ENCODE measurements at regions not wholly inside any gene's neighbourhood (a gene's known extent, or its start where the extent isn't known, plus 50 kb on each side); places are given as distances from the start of the nearest gene placed in this dataset.
A peak's percentile ranks its signal among the peaks of the same experiment; 100 is the strongest.

GRCh38 chr2:145186303-145186702, 666.4 kb upstream of the ZEB2 start:
- POLR2A ChIA-PET: no interaction called here
- CTCF ChIA-PET: interaction anchor here (0.7 kb wide), 1 partner anchor 1104 kb away, joined by 3 read pairs; no protein-coding TSS in a partner anchor

GRCh38 chr2:145185696-145186095, 665.8 kb upstream of the ZEB2 start:
- no peaks in the 10 kb centered on the region for H3K9me3 ChIP-seq (ENCODE audit: control insufficient read depth, insufficient read depth, low read depth, low read length)
- CTCF ChIA-PET: interaction anchor here (0.7 to 0.9 kb wide), 3 partner anchors 8 to 32 kb away, joined by 3 read pairs; no protein-coding TSS in a partner anchor
- POLR2A ChIA-PET: interaction anchor here (0.6 to 0.7 kb wide), 2 partner anchors 110 to 492 kb away, joined by 3 to 4 read pairs; no protein-coding TSS in a partner anchor
- no peaks in the 10 kb centered on the region; the same call in 1 of the 2 replicates for H3K4me1 ChIP-seq (ENCODE audit: control insufficient read depth, insufficient read depth, low read length)
- H3K4me3 ChIP-seq (ENCODE audit: low read depth, low read length): no peak overlapping the region
- H3K36me3 ChIP-seq (ENCODE audit: control insufficient read depth in 2 of 2, insufficient read depth in 1 of 2, low read length in 2 of 2): no peaks in the 10 kb centered on the region
- no peak overlapping the region for H3K27ac ChIP-seq (ENCODE audit: extremely low read depth, low read depth, low read length)
- TF ChIP-seq KLF9 (tag by site-specific recombination; IDR thresholded peaks at IDR 0.05; ENCODE audit: low read depth): no peak
- no peak for TF ChIP-seq ZNF664 (tag by site-specific recombination; IDR thresholded peaks at IDR 0.05)
- TF ChIP-seq ZNF26 (tag by site-specific recombination; IDR thresholded peaks at IDR 0.05): no peak

More at GRCh38 chr2:145186303-145186702, 666.4 kb upstream of the ZEB2 start:
- no peak overlapping the region for H3K4me3 ChIP-seq (ENCODE audit: low read depth, low read length)
- no peaks in the 10 kb centered on the region for H3K9me3 ChIP-seq (ENCODE audit: control insufficient read depth, insufficient read depth, low read depth, low read length)
- TF ChIP-seq ZNF791 (tag by site-specific recombination; IDR thresholded peaks at IDR 0.05): no peak
- TF ChIP-seq ZBTB17 (tag by site-specific recombination; IDR thresholded peaks at IDR 0.05): no peak
- no peak for TF ChIP-seq ZNF549 (tag by site-specific recombination; IDR thresholded peaks at IDR 0.05)
- TF ChIP-seq ZNF292 (tag by site-specific recombination; IDR thresholded peaks at IDR 0.05; ENCODE audit: borderline replicate concordance, low read depth): no peak
- no peak for TF ChIP-seq IKZF3 (tag by site-specific recombination; IDR thresholded peaks at IDR 0.05)
- no peak for TF ChIP-seq ZNF19 (tag by site-specific recombination; IDR thresholded peaks at IDR 0.05; ENCODE audit: low read depth)
- H3K4me1 ChIP-seq (ENCODE audit: control insufficient read depth, insufficient read depth, low read length): no peaks in the 10 kb centered on the region; the same call in 1 of the 2 replicates
- H3K27ac ChIP-seq (ENCODE audit: extremely low read depth, low read depth, low read length): no peak overlapping the region
- H3K36me3 ChIP-seq (ENCODE audit: control insufficient read depth in 2 of 2, insufficient read depth in 1 of 2, low read length in 2 of 2): no peaks in the 10 kb centered on the region

GRCh38 chr2:145184741-145185651, 665.1 kb upstream of the ZEB2 start:
- Histone ChIP-seq H3K4me1 (ENCODE audit: control insufficient read depth, insufficient read depth, low read length) (no peaks in the 10 kb centered on the region; the same call in 1 of the 2 replicates), H3K27ac (ENCODE audit: extremely low read depth, low read depth, low read length) (no peak overlapping the region), H3K36me3 (ENCODE audit: control insufficient read depth in 2 of 2, insufficient read depth in 1 of 2, low read length in 2 of 2) (no peaks in the 10 kb centered on the region), H3K9me3 (ENCODE audit: control insufficient read depth, insufficient read depth, low read depth, low read length) (no peaks in the 10 kb centered on the region), H3K4me3 (ENCODE audit: low read depth, low read length) (no peak overlapping the region)
- ChIA-PET POLR2A (interaction anchor here (0.6 to 0.7 kb wide), 2 partner anchors 109 to 491 kb away, joined by 3 to 4 read pairs; no protein-coding TSS in a partner anchor), CTCF (interaction anchor here (0.7 to 0.9 kb wide), 4 partner anchors 9 to 517 kb away, joined by 3 to 4 read pairs (median 3); no protein-coding TSS in a partner anchor)
- TF ChIP-seq SCRT2 (tag by site-specific recombination; IDR thresholded peaks at IDR 0.05) (peak; percentile 45; the same call in 1 of the 2 replicates), ZNF624 (tag by site-specific recombination; IDR thresholded peaks at IDR 0.05) (no peak), ZNF837 (tag by site-specific recombination; IDR thresholded peaks at IDR 0.05) (no peak)

GRCh38 chr2:145169285-145169684, 649.4 kb upstream of the ZEB2 start:
- CTCF ChIA-PET: no interaction called here
- Histone ChIP-seq H3K9me3 (ENCODE audit: control insufficient read depth, insufficient read depth, low read depth, low read length) (no peaks in the 10 kb centered on the region), H3K4me3 (ENCODE audit: low read depth, low read length) (no peak overlapping the region), H3K27ac (ENCODE audit: extremely low read depth, low read depth, low read length) (no peak overlapping the region), H3K4me1 (ENCODE audit: control insufficient read depth, insufficient read depth, low read length) (no peaks in the 10 kb centered on the region; the same call in 1 of the 2 replicates), H3K36me3 (ENCODE audit: control insufficient read depth in 2 of 2, insufficient read depth in 1 of 2, low read length in 2 of 2) (no peaks in the 10 kb centered on the region)
- POLR2A ChIA-PET: no interaction called here
- no peak for TF ChIP-seq ZSCAN16 (tag by site-specific recombination; IDR thresholded peaks at IDR 0.05)
- TF ChIP-seq TRIM28 (IDR thresholded peaks at IDR 0.05; ENCODE audit: borderline replicate concordance, low read length): no peak
- TF ChIP-seq OSR2 (tag by site-specific recombination; IDR thresholded peaks at IDR 0.05): no peak
- TF ChIP-seq ZNF138 (tag by site-specific recombination; IDR thresholded peaks at IDR 0.05; ENCODE audit: borderline replicate concordance): no peak
- TF ChIP-seq ZNF473 (tag by site-specific recombination; IDR thresholded peaks at IDR 0.05): no peak
- TF ChIP-seq ZNF169 (tag by site-specific recombination; IDR thresholded peaks at IDR 0.05): no peak
- TF ChIP-seq ZNF404 (tag by site-specific recombination; IDR thresholded peaks at IDR 0.05): no peak
- TF ChIP-seq ZNF274 (IDR thresholded peaks at IDR 0.05; ENCODE audit: low read length): no peak
- TF ChIP-seq ZNF274 (tag by site-specific recombination; IDR thresholded peaks at IDR 0.05; ENCODE audit: borderline replicate concordance): no peak
- TF ChIP-seq ZFP69B (tag by site-specific recombination; IDR thresholded peaks at IDR 0.05): no peak
- TF ChIP-seq AEBP2 (tag by site-specific recombination; IDR thresholded peaks at IDR 0.05; ENCODE audit: borderline replicate concordance): no peak
- TF ChIP-seq ZNF660 (tag by site-specific recombination; IDR thresholded peaks at IDR 0.05): no peak

All from HEK293 (cell line).